Gastrocnemius medialis (tissue), 4 donors: ENCODE measurements at regions not wholly inside any gene's neighbourhood (a gene's known extent, or its start where the extent isn't known, plus 50 kb on each side); places are given as distances from the start of the nearest gene placed in this dataset.

Source experiments
- ATAC-seq, 2 donors: fragments of 150-250 bp; one replicate each; pipeline ENCODE4 v1.9.1; 2016
- DNase-seq, 2 donors: peaks; one replicate each; pipeline ENCODE4 v3.0.0-alpha.2; 2019
- H3K27ac ChIP-seq, 4 donors: fragments of 200-600 bp; sonication (generic); 1 replicate in 1 of 4; 2 replicates in 3 of 4; pipeline ENCODE4 v1.5.1; 2016 to 2018; ENCODE audit warnings: mild to moderate bottlenecking in 2 of 4, moderate library complexity in 1 of 4
- H3K27me3 ChIP-seq, 3 donors: fragments of 200-600 bp; sonication (generic) in 2 of 3; 1 replicate in 1 of 3; 2 replicates in 2 of 3; pipeline versions ENCODE4 v1.5.1 to v1.6.0; 2016 to 2019; ENCODE audit warnings: mild to moderate bottlenecking in 1 of 3, moderate library complexity in 1 of 3
- H3K36me3 ChIP-seq, 2 donors: fragments of 200-600 bp; sonication (generic) in 1 of 2; one replicate each; pipeline ENCODE4 v1.5.1; 2017 to 2018
- H3K4me1 ChIP-seq, 2 donors: fragments of 200-600 bp; sonication (generic) in 1 of 2; one replicate each; pipeline ENCODE4 v1.5.1; 2016 to 2017; ENCODE audit warnings: mild to moderate bottlenecking in 2 of 2
- H3K4me3 ChIP-seq, 4 donors: fragments of 200-600 bp; sonication (generic) in 3 of 4; 1 replicate in 1 of 4; 2 replicates in 3 of 4; pipeline ENCODE4 v1.5.1; 2016 to 2019; ENCODE audit warnings: mild to moderate bottlenecking in 2 of 4
- H3K9me3 ChIP-seq, 3 donors: fragments of 200-600 bp; sonication (generic) in 2 of 3; 1 replicate in 1 of 3; 2 replicates in 2 of 3; pipeline ENCODE4 v1.5.1; 2016 to 2019
- POLR2A ChIP-seq, 2 donors: fragments of 450-650 bp; IDR thresholded peaks; one replicate each; pipeline ENCODE4 v1.6.1; 2017; ENCODE audit warnings: antibody characterized with exemption in 2 of 2, mild to moderate bottlenecking in 2 of 2, moderate library complexity in 2 of 2
- in situ Hi-C, 4 donors: fragments of 200-750 bp; cut with MboI; loops; one replicate each; pipeline versions ENCODE4 v1.15.0 to v1.8.0; 2017; ENCODE audit warnings: low sequenced_read_pairs in 4 of 4
- intact Hi-C: fragments of 100-400 bp; cut with DNase I; formaldehyde crosslinking; loops from one replicate; pipeline ENCODE4 v1.15.1; 2023; ENCODE audit warnings: low total_unique reads
- TF ChIP-seq, protein P1 (sequence below), 5 experiments: fragments of 450-650 bp in 3 of 5; fragments of 200-600 bp in 2 of 5; sonication (generic) in 2 of 5; IDR thresholded peaks in 4 of 5; conservative IDR thresholded peaks in 1 of 5; 1 replicate in 4 of 5; 2 replicates in 1 of 5; pipeline ENCODE4 v1.5.1; 2016 to 2019; ENCODE audit warnings: antibody characterized with exemption in 5 of 5, mild to moderate bottlenecking in 3 of 5, moderate library complexity in 3 of 5

DNA sequence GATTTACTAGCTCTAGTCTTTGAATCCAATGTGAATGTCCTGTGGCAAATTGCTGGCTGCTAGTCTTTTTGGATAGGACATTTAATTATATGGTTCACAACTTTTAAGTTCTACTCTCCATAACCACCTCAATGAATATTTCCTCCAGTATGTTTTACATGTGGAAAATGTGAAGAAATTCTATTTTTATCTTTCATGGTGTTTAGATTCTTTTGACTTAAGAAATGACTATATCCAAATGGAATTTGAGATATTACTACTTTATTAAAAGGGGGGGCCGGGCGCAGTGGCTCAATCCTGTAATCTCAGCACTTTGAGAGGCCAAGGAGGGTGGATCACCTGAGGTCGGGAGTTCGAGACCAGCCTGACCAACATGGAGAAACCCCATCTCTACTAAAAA is 202.0 kb downstream of the ARL4A start:
- Histone ChIP-seq H3K36me3 (no peaks in the 10 kb centered on the region), H3K4me1 (no peaks in the 10 kb centered on the region), H3K4me3 (no peak overlapping the region), H3K9me3 (no peaks in the 10 kb centered on the region), H3K27me3 (no peaks in the 10 kb centered on the region), H3K27ac (no peak overlapping the region)
- in situ Hi-C loops: no loop called here
- ATAC-seq (no peak), DNase-seq (no peak)
- intact Hi-C loops: no loop called here
- TF ChIP-seq, protein P1, sequence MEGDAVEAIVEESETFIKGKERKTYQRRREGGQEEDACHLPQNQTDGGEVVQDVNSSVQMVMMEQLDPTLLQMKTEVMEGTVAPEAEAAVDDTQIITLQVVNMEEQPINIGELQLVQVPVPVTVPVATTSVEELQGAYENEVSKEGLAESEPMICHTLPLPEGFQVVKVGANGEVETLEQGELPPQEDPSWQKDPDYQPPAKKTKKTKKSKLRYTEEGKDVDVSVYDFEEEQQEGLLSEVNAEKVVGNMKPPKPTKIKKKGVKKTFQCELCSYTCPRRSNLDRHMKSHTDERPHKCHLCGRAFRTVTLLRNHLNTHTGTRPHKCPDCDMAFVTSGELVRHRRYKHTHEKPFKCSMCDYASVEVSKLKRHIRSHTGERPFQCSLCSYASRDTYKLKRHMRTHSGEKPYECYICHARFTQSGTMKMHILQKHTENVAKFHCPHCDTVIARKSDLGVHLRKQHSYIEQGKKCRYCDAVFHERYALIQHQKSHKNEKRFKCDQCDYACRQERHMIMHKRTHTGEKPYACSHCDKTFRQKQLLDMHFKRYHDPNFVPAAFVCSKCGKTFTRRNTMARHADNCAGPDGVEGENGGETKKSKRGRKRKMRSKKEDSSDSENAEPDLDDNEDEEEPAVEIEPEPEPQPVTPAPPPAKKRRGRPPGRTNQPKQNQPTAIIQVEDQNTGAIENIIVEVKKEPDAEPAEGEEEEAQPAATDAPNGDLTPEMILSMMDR (IDR thresholded peaks at IDR 0.05 in 4 of 5, conservative IDR thresholded peaks at IDR 0.05 in 1 of 5): no peak
- no peak for TF ChIP-seq POLR2A (IDR thresholded peaks at IDR 0.05)

GRCh38 chr7:12890586-12890985 is 203.2 kb downstream of the ARL4A start:
- Histone ChIP-seq H3K36me3 (no peaks in the 10 kb centered on the region), H3K4me1 (no peaks in the 10 kb centered on the region), H3K9me3 (no peaks in the 10 kb centered on the region), H3K27ac (no peak overlapping the region), H3K27me3 (no peaks in the 10 kb centered on the region), H3K4me3 (no peak overlapping the region)
- intact Hi-C loops: no loop called here
- DNase-seq (no peak), ATAC-seq (no peak)
- in situ Hi-C loops: no loop called here
- TF ChIP-seq, protein P1 (IDR thresholded peaks at IDR 0.05 in 4 of 5, conservative IDR thresholded peaks at IDR 0.05 in 1 of 5): no peak
- TF ChIP-seq POLR2A (IDR thresholded peaks at IDR 0.05): no peak

DNA sequence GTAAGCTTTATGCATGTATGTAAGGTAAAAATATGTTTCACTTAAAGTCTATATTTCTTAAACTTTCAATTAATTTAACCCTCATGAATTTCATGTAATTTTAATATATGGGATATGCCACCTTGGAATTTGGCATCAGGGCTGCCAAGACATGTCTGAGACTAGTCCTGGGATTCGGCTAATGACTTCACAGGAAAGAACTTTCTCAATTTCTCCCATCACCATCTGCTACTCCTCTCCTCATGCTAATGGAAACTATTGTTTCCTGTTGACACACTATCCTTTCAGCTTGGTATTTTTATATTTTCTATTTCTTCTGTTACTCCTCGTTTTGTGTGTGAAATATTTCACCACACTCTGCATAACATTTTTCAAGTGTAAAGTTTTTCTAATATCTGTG is 205.9 kb downstream of the ARL4A start:
- H3K27ac ChIP-seq: no peak overlapping the region
- ATAC-seq (no peak), DNase-seq (no peak)
- H3K4me1 ChIP-seq: no peaks in the 10 kb centered on the region
- H3K36me3 ChIP-seq: no peaks in the 10 kb centered on the region
- intact Hi-C loops (no loop called here), in situ Hi-C loops (no loop called here)
- no peaks in the 10 kb centered on the region for H3K9me3 ChIP-seq
- H3K4me3 ChIP-seq: no peak overlapping the region
- H3K27me3 ChIP-seq: no peaks in the 10 kb centered on the region
- TF ChIP-seq, protein P1 (IDR thresholded peaks at IDR 0.05 in 4 of 5, conservative IDR thresholded peaks at IDR 0.05 in 1 of 5): no peak
- no peak for TF ChIP-seq POLR2A (IDR thresholded peaks at IDR 0.05)

DNA sequence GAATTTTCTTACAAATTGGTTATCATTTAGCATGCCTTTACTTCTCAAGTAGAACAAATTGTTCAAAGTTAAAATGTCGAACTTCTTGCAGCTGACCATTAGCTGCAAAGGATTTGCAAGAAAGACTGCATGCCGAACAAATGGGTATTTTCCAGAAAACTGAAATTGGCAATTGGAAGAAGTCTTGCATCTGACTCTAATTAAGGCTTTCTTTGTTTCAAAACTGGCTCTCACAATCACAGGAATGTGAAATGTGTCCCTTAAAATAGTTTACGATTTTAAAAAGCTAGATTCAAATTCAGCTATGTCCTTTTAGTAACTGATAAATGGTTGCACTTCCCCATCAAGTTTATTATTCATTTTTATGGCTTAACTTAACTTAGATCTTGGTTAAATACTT is 207.9 kb downstream of the ARL4A start:
- intact Hi-C loops (no loop called here), in situ Hi-C loops (no loop called here)
- DNase-seq: no peak
- no peak overlapping the region for H3K27ac ChIP-seq
- H3K4me3 ChIP-seq: no peak overlapping the region
- H3K36me3 ChIP-seq: no peaks in the 10 kb centered on the region
- no peak for ATAC-seq
- H3K4me1 ChIP-seq: no peaks in the 10 kb centered on the region
- TF ChIP-seq POLR2A (IDR thresholded peaks at IDR 0.05): no peak
- TF ChIP-seq, protein P1 (IDR thresholded peaks at IDR 0.05 in 4 of 5, conservative IDR thresholded peaks at IDR 0.05 in 1 of 5): no peak
- H3K27me3 ChIP-seq: no peaks in the 10 kb centered on the region
- H3K9me3 ChIP-seq: no peaks in the 10 kb centered on the region

DNA sequence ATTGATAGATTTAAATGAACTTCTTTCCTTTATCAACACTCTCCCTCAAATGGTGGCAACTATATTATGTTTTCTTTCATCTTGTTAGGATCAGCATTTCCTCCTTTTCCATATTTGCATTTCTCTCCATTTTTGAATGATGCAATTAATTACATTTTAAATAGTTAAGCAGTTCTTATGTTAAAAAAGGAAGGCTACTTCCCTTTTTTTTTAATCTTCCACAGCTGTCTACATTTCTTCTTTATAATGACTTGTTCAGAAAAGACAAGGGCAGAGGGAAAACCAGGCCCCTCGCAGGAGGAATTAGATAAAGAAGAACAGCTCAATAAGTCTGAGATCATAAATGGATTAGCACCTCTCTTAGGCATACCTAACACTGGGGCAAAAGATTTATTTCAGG is 208.9 kb downstream of the ARL4A start:
- DNase-seq: no peak
- H3K27ac ChIP-seq: no peak overlapping the region
- in situ Hi-C loops (no loop called here), intact Hi-C loops (no loop called here)
- H3K36me3 ChIP-seq: no peaks in the 10 kb centered on the region
- no peaks in the 10 kb centered on the region for H3K9me3 ChIP-seq
- TF ChIP-seq, protein P1 (IDR thresholded peaks at IDR 0.05 in 4 of 5, conservative IDR thresholded peaks at IDR 0.05 in 1 of 5): no peak
- no peak for TF ChIP-seq POLR2A (IDR thresholded peaks at IDR 0.05)
- ATAC-seq: no peak
- no peak overlapping the region for H3K4me3 ChIP-seq
- no peaks in the 10 kb centered on the region for H3K27me3 ChIP-seq
- H3K4me1 ChIP-seq: no peaks in the 10 kb centered on the region
